Loucy (cell line): ENCODE measurements at regions not wholly inside any gene's neighbourhood (a gene's known extent, or its start where the extent isn't known, plus 50 kb on each side); places are given as distances from the start of the nearest gene placed in this dataset.

Experiments used
- EZH2phosphoT487 ChIP-seq: fragments of 200-600 bp; IDR thresholded peaks from 2 replicates; pipeline ENCODE4 v1.6.1; 2018; ENCODE audit warnings: antibody characterized with exemption, mild to moderate bottlenecking, moderate library complexity, borderline replicate concordance
- TF ChIP-seq, protein P1 (sequence below): fragments of 200-600 bp; sonication (generic); conservative IDR thresholded peaks from 2 replicates; pipeline ENCODE4 v1.5.1; 2014; ENCODE audit warnings: mild to moderate bottlenecking, antibody characterized with exemption, low read length

DNA sequence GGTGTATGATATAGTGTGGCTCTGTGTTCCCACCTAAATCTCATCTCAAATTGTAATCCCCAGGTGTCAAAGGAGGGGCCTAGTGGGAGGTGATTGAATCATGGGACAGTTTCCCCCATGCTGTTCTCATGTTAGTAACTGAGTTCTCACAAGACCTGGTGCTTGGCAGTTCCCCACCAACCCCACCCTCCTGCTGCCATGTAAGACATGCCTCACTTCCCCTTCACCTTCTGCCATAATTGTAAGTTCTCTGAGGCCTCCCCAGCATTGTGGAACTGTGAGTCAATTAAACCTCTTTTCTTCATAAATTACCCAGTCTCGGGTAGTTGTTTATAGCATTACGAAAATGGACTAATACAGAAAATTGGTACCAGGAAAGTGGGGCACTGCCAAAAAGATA, 1705.3 kb downstream of the NCAM2 start:
- TF ChIP-seq, protein P1, sequence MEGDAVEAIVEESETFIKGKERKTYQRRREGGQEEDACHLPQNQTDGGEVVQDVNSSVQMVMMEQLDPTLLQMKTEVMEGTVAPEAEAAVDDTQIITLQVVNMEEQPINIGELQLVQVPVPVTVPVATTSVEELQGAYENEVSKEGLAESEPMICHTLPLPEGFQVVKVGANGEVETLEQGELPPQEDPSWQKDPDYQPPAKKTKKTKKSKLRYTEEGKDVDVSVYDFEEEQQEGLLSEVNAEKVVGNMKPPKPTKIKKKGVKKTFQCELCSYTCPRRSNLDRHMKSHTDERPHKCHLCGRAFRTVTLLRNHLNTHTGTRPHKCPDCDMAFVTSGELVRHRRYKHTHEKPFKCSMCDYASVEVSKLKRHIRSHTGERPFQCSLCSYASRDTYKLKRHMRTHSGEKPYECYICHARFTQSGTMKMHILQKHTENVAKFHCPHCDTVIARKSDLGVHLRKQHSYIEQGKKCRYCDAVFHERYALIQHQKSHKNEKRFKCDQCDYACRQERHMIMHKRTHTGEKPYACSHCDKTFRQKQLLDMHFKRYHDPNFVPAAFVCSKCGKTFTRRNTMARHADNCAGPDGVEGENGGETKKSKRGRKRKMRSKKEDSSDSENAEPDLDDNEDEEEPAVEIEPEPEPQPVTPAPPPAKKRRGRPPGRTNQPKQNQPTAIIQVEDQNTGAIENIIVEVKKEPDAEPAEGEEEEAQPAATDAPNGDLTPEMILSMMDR = no peak
- TF ChIP-seq EZH2phosphoT487 = no peak
